NCI-H2227 (cell line): ENCODE measurements at regions not wholly inside any gene's neighbourhood (a gene's known extent, or its start where the extent isn't known, plus 50 kb on each side); places are given as distances from the start of the nearest gene placed in this dataset.
"Not testable (repeated sequence)": the region's sequence is repeated elsewhere in the genome, so short reads cannot be mapped to it uniquely, and the experiment has no call there.

ENCODE experiments used
- DNase-seq: peaks from one replicate; lab custom pipeline; 2025; ENCODE audit not compliant: unreplicated experiment; lab: John Stamatoyannopoulos, UW

DNA sequence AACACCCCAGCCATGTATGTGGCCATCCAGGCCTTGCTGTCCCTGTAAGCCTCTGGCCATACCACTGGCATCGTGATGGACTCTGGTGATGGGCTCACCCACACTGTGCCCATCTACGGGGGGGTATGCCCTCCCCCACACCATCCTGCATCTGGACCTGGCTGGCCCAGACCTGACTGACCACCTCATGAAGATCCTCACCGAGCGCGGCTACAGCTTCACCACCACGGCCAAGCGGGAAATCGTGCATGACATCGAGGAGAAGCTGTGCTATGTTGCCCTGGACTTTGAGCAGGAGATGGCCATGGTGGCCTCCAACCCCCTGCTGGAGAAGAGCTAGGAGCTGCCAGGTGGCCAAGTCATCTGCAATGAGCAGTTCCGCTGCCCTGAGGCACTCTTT, 80.4 kb upstream of the ZCCHC2 start:
- no peak for DNase-seq

DNA sequence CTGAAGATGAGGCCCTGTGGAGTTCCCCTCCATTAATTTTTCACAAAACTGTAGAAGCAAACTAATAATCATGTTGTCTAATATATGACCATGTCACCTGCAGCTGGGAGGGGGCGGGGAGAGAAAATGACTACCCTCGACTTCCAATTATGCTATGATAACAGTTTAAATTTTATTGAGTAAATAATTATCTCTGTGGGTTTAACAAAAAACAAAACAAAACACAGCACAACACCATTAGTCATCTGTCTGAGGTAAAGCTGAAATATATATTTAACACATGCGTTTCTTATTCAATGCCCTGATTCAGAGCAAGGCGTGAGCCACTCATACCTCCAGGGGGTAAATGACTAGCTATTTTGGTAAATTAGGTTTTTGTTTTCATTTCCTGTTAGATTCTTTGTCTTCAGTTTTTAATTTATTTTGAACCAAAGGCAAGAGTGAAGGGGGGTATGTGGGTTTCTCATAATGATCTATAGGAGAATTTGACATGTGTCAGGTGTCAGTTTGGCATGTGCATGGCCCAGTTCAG, 77.4 kb upstream of the ZCCHC2 start:
- DNase-seq: peak; percentile 73

- no peak for DNase-seq
Measured at GRCh38 chr18:62446511-62446910, 76.3 kb upstream of the ZCCHC2 start.

- no peak for DNase-seq
Measured at GRCh38 chr18:62447652-62448051, 75.2 kb upstream of the ZCCHC2 start.

DNA sequence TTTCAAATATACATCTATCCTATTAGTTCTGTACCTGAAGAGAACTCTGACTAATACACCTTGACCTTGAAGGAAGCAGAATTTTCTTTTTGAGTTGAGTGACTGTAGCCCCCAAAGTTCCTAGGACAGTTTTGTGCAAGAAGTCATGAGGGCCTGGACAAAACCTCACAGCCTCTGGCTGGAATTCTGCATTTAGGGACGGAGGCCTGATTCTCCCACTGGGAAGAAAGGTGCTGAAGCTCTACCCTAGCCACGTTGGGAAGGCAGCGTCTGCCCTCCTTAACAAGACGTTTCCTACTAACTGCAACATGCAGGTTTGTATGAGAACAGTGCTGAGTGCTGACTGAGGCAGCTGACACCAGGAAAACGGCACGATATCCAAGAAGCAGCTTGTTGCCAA, 74.4 kb upstream of the ZCCHC2 start:
- DNase-seq: no peak

DNA sequence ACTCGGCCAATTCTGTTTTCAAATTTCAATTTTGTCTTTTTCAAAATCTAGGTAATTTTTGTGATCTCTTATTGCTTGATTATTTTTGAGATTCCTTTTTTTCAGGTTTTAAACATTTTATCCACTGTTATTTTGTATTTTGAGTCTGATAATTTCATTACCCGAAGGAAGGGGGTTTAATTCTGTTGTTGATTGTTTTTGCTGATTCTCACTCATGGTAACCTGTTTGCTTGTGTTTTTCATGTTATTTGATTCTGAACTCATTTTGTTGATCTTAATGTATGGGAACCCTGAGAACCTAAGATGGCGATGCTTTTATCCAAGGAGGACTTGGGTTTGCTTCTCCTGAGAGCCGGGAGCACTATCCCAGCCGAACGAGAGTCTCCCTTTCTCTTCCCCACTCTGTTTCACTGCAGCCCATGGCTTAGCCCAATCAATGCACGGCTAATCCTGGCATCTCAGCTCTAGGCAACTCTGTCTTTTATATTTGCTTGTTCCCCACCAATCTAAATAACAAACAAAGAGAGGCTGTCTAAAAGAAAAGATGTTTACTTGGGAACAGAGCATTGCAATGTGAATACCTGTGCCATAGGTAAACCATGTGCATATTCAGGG, 73.2 kb upstream of the ZCCHC2 start:
- no peak for DNase-seq

DNA sequence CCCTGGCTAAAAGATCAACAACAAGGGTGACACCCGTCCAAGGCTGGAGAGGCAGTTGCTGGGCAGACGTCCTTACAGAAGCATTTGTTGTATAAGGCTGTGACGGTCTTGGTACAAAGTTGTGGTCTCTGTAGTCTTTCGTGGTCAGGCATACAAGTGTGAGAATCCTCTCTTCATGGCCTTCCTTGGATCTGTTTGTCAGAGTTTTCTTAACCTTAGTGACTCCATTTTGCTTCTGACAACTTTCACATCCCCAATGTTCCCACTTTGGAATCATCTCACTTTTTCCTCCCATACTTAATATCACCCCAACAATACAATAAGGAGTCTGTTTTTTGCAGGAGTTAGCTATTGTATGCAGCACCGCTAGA, 72.7 kb upstream of the ZCCHC2 start:
- DNase-seq: no peak

DNA sequence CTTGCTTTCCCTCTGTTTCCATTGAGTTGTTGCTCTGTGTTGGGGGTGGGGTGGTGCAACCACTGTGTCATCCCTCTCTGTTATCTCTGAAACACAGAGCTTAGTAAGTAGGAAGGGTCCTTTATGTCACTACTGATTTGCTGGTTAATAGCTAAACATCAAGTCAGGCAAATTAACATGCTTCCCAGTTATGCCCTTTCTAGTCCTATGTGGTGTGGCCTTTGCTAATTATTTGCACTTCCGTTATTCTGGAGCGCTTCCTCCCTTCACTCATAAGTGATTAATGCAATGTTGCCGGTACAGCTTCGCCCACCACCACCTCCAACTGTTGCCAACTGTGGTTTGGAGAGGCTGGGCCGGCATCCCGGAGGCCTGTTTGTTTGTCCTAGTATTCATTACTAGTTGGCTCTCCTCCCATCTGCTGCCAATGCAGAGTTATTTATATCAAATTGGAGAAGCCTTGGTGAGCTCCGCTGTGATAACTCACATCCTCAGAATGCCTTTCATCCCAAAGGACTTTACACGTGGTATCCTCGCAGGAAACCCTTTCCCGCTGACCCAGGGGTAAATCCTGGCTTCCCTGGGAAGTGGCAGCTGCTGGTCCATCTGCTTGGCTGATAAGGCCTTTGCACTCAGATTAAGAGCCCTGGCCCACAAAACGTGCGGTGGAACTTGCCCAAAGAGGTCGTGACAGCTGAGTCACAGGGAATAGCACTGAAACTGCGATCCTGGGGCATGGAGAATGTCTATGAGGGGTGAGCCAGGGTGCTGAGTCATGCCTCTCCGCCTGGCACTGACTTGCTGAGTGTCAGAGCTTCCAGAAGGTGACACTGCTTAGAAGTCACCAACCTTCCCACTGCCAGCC, 72.0 kb upstream of the ZCCHC2 start:
- DNase-seq: peak; percentile 16

- no peak for DNase-seq
Measured at GRCh38 chr18:62452280-62452831, 70.5 kb upstream of the ZCCHC2 start.

GRCh38 chr18:62453864-62454263, 69.0 kb upstream of the ZCCHC2 start:
- DNase-seq: no peak

GRCh38 chr18:62454527-62454926, 68.3 kb upstream of the ZCCHC2 start:
- DNase-seq: no peak

- DNase-seq: no peak
Measured at GRCh38 chr18:62455222-62455621, 67.6 kb upstream of the ZCCHC2 start.

- DNase-seq: no peak
Measured at GRCh38 chr18:62457877-62458276, 64.9 kb upstream of the ZCCHC2 start.

DNA sequence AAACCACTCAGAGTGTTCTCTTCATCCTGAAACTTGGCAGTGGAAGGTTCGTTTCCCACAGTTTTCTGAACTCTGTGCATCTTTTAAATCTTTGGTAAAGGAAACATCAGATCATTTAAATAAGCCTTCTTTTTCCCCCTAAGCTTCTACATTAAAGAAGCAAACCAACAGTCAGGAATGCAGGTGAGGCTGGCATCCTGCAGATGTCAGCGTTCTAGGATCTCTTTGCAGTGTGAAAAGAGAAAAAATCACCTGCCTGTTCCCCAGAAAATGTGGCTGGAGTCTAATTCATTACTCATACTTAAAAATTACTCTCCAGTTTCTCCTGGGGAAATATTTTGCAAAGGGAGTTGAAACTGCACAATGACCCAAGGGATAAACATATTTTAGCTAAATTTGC, 64.5 kb upstream of the ZCCHC2 start:
- no peak for DNase-seq

- DNase-seq: no peak
Measured at GRCh38 chr18:62458868-62459716, 63.7 kb upstream of the ZCCHC2 start.

DNA sequence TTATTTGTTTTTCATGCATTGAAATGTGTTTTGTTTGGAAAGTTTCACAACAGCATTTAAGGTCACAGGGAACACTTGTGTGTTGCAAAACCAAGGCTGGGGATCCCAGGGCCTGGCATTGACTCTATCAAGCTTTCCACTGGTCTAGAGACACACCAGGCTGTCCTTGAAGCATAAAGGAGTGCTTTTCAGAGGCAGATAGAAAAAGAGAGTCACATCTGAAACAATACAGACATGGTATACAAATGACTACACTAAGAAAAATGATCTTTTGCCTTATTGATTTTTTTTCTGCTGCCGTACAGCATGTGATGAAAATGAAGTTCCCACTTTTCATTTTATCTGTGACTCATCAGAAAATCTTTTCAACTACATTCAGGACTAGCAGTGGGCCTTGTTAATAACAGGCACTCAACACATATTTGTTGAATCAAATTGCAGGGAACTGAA, 61.9 kb upstream of the ZCCHC2 start:
- peak; percentile 32 for DNase-seq

GRCh38 chr18:62461591-62461990, 61.2 kb upstream of the ZCCHC2 start:
- DNase-seq: no peak

GRCh38 chr18:62464266-62464665, 58.6 kb upstream of the ZCCHC2 start:
- no peak for DNase-seq

DNA sequence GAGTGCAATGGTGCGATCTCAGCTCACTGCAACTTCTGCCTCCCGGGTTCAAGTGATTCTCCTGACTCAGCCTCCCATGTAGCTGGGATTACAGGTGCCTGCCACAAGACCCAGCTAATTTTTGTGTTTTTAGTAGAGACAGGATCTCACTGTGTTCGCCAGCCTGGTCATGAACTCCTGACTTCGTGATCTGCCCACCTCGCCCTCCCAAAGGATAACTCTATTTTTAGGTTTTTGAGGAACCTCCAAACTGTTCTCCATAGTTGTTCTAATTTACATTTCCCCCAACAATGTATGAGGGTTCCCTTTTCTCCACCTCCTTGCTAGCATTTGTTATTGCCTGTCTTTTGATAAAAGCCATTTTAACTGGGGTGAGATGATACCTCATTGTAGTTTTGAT, 53.7 kb upstream of the ZCCHC2 start:
- DNase-seq: not testable (repeated sequence)
